ENCODE measurements at regions not wholly inside any gene's neighbourhood (a gene's known extent, or its start where the extent isn't known, plus 50 kb on each side); places are given as distances from the start of the nearest gene placed in this dataset.
"Not testable (repeated sequence)": the region's sequence is repeated elsewhere in the genome, so short reads cannot be mapped to it uniquely, and the experiment has no call there.

DNA sequence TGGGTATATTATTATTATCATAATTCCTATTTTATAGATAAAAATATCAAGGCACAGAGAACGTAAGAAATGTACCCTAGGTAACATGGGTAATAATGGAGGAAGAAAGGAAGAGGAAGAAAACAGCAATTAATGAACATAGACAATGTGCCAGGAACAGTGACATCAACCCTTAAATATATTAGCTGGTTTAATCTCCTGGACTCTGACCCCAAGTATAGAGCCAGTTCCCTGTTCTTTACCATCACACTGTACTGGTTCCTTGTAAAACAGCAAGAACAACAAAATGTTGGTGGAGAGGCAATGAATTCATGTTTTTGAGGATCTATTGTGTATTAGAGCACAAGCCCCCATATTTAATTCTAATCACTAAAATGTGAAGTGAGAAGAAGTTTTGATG is 192.1 kb downstream of the SMC2 start:
- DNase-seq, result no peak
- Mint-ChIP-seq H3K27me3 (ENCODE audit: low read depth in 3 of 3) (peaks cover 0 to 1% (median 0%) of the 10 kb centered on the region in 3 donors), H3K4me3 (no peak overlapping the region), H3K4me1 (no peaks in the 10 kb centered on the region), H3K9me3 (peaks cover 0 to 20% (median 6%) of the 10 kb centered on the region in 6 donors), H3K27ac (no peak overlapping the region), H3K36me3 (no peaks in the 10 kb centered on the region)

GRCh38 chr9:104286799-104287198 is 192.7 kb downstream of the SMC2 start:
- Mint-ChIP-seq H3K27me3 (ENCODE audit: low read depth in 3 of 3) (peaks cover 0 to 1% (median 0%) of the 10 kb centered on the region in 3 donors), H3K27ac (no peak overlapping the region), H3K36me3 (no peaks in the 10 kb centered on the region), H3K9me3 (peaks cover 0 to 15% (median 4%) of the 10 kb centered on the region in 6 donors), H3K4me3 (no peak overlapping the region), H3K4me1 (no peaks in the 10 kb centered on the region)
- DNase-seq, result no peak

GRCh38 chr9:104287253-104287878 is 193.3 kb downstream of the SMC2 start:
- no peak overlapping the region for H3K27ac Mint-ChIP-seq
- no peaks in the 10 kb centered on the region for H3K4me1 Mint-ChIP-seq
- no peak for DNase-seq
- no peaks in the 10 kb centered on the region for H3K36me3 Mint-ChIP-seq
- H3K9me3 Mint-ChIP-seq, result peaks cover 0 to 11% (median 3%) of the 10 kb centered on the region in 6 donors
- H3K27me3 Mint-ChIP-seq (ENCODE audit: low read depth in 3 of 3), result peaks cover 0 to 1% (median 0%) of the 10 kb centered on the region in 3 donors
- no peak overlapping the region for H3K4me3 Mint-ChIP-seq

- Mint-ChIP-seq H3K27me3 (ENCODE audit: low read depth in 3 of 3) (peaks cover 0 to 2% (median 0%) of the 10 kb centered on the region in 3 donors), H3K27ac (no peak overlapping the region), H3K4me3 (no peak overlapping the region), H3K36me3 (no peaks in the 10 kb centered on the region), H3K9me3 (peaks cover 0 to 13% (median 3%) of the 10 kb centered on the region in 6 donors), H3K4me1 (no peaks in the 10 kb centered on the region)
- DNase-seq, result no peak
Measured at GRCh38 chr9:104293877-104294276, 199.8 kb downstream of the SMC2 start.

- Mint-ChIP-seq H3K4me3 (no peak overlapping the region), H3K36me3 (no peaks in the 10 kb centered on the region), H3K9me3 (peaks cover 0 to 14% (median 10%) of the 10 kb centered on the region in 6 donors), H3K4me1 (no peaks in the 10 kb centered on the region), H3K27ac (no peak overlapping the region), H3K27me3 (ENCODE audit: low read depth in 3 of 3) (peaks cover 0 to 2% (median 0%) of the 10 kb centered on the region in 3 donors)
- DNase-seq, result no peak
Measured at GRCh38 chr9:104300124-104300523, 203.9 kb upstream of the OR13F1 start.

DNA sequence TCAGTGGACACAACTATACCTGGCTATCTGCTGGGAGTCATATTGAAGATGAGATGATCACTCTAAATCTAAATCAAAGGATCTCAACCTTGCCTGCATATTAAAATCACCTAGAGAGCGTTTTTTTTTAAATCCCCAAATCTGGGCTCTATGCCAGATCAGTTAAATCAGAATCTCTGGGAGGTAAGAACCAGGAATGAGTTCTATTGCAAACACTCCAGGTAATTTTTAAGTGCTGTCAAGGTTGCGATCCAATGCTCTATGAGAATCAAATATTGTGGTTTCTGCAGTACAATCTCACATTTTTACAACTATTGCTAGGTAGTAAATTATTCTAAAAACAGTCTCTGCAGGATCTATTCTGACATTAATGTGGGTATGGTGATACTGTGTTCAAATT is 202.3 kb upstream of the OR13F1 start:
- Mint-ChIP-seq H3K36me3 (no peaks in the 10 kb centered on the region), H3K4me3 (no peak overlapping the region), H3K27me3 (ENCODE audit: low read depth in 3 of 3) (peaks cover 0 to 3% (median 1%) of the 10 kb centered on the region in 3 donors), H3K9me3 (peaks cover 11 to 20% (median 15%) of the 10 kb centered on the region in 6 donors), H3K4me1 (no peaks in the 10 kb centered on the region), H3K27ac (no peak overlapping the region)
- no peak for DNase-seq

GRCh38 chr9:104302775-104303174 is 201.3 kb upstream of the OR13F1 start:
- no peak for DNase-seq
- Mint-ChIP-seq H3K27me3 (ENCODE audit: low read depth in 3 of 3) (peaks cover 0 to 3% (median 1%) of the 10 kb centered on the region in 3 donors), H3K4me3 (no peak overlapping the region), H3K4me1 (no peaks in the 10 kb centered on the region), H3K9me3 (peaks cover 15 to 30% (median 18%) of the 10 kb centered on the region in 6 donors), H3K27ac (no peak overlapping the region), H3K36me3 (no peaks in the 10 kb centered on the region)

GRCh38 chr9:104304925-104305324 is 199.1 kb upstream of the OR13F1 start:
- Mint-ChIP-seq H3K4me1 (no peaks in the 10 kb centered on the region), H3K36me3 (no peaks in the 10 kb centered on the region), H3K27me3 (ENCODE audit: low read depth in 3 of 3) (peaks cover 0 to 3% (median 1%) of the 10 kb centered on the region in 3 donors), H3K27ac (no peak overlapping the region), H3K4me3 (no peak overlapping the region), H3K9me3 (peaks cover 11 to 31% (median 23%) of the 10 kb centered on the region in 6 donors)
- no peak for DNase-seq

DNA sequence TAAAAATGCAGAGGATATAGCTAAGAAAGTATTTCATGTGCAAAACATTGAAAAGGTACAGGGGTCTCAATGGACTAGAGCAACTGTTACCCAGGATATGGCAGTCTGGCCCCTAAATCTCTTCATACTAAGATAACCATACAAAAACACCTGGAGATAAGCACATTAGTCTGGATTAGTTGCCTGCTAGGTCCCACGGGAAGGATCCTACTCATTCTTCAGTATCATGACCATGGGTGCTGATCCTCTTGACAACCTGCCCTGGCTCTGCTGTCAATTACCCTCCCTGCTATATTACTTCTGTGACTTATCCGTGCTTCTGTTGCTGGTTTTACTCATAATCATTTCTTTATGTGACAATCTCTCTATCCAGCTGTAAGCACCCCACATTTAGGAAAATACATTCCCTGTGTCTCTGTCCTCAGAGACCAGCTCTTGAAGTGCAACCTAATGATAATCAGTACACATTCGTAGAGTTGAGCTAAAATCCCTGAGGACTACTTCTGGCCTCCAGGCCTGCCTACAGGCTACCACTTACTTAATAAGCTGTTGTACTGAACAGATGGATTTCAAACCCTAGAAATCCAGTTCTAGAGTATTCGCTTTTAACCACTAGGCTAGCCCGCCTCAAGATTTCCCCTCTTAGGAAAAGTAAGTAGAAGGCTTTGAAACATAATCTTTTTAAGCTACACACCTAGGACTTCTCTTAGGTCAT is 190.5 kb upstream of the OR13F1 start:
- Mint-ChIP-seq H3K4me1 (no peaks in the 10 kb centered on the region), H3K36me3 (no peaks in the 10 kb centered on the region), H3K4me3 (no peak overlapping the region), H3K9me3 (peaks cover 0 to 9% (median 3%) of the 10 kb centered on the region in 6 donors), H3K27ac (no peak overlapping the region), H3K27me3 (ENCODE audit: low read depth in 3 of 3) (peaks cover 0 to 3% (median 0%) of the 10 kb centered on the region in 3 donors)
- DNase-seq, result no peak

DNA sequence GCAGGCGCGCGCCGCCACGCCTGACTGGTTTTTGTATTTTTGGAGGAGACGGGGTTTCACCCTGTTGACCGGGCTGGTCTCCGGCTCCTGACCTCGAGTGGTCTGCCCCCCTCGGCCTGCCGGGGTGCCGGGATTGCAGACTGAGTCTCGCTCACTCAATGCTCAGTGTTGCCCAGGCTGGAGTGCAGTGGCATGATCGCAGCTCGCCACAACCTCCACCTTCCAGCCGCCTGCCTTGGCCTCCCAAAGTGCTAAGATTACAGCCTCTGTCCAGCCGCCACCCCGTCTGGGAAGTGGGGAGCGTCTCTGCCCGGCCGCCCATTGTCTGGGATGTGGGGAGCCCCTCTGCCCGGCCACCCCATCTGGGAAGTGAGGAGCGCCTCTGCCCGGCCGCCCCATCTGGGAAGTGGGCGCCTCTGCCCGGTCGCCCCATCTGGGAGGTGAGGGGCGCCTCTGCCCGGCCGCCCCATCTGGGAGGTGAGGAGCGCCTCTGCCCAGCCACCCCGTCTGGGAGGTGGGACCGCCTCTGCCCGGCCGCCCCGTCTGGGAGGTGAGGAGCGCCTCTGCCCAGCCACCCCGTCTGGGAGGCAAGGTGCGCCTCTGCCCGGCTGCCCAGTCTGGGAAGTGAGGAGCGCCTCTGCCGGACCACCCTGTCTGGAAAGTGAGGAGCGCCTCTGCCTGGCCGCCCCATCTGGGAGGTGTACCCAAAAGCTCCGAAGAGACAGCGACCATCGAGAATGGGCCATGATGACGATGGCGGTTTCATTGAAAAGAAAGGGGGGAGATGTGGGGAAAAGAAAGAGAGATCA is 187.7 kb upstream of the OR13F1 start:
- DNase-seq; H3K4me3 Mint-ChIP-seq; H3K36me3 Mint-ChIP-seq; H3K27ac Mint-ChIP-seq; H3K4me1 Mint-ChIP-seq; H3K27me3 Mint-ChIP-seq (ENCODE audit: low read depth in 3 of 3): not testable (repeated sequence)
- H3K9me3 Mint-ChIP-seq, result peaks cover 0 to 17% (median 4%) of the 10 kb centered on the region in 6 donors

- peaks cover 0 to 17% (median 3%) of the 10 kb centered on the region in 6 donors for H3K9me3 Mint-ChIP-seq
- no peaks in the 10 kb centered on the region for H3K4me1 Mint-ChIP-seq
- no peak for DNase-seq
- no peaks in the 10 kb centered on the region for H3K36me3 Mint-ChIP-seq
- peaks cover 0 to 2% (median 1%) of the 10 kb centered on the region in 3 donors for H3K27me3 Mint-ChIP-seq (ENCODE audit: low read depth in 3 of 3)
- H3K4me3 Mint-ChIP-seq, result no peak overlapping the region
- no peak overlapping the region for H3K27ac Mint-ChIP-seq
Measured at GRCh38 chr9:104319198-104319597, 184.9 kb upstream of the OR13F1 start.

DNA sequence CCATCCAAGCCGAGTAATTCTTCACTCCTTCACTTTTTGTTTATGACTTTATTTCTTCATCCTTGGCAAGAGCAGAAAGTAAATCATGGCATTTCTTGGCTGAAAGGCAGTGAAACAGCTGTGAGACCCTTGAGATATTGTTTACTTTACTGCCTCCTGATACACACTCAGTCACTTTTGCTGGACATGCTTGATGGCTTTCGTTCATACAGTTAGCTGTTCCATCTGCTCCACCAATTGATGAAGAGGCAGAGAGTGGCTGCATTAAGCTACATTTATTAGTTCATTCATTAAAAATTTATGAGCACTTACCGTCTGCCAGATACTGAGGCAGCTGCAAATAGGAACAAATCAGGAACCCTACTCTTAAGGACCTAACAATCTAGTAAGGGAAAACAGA is 184.4 kb upstream of the OR13F1 start:
- Mint-ChIP-seq H3K36me3 (no peaks in the 10 kb centered on the region), H3K27ac (no peak overlapping the region), H3K4me3 (no peak overlapping the region), H3K9me3 (peaks cover 0 to 17% (median 3%) of the 10 kb centered on the region in 6 donors), H3K4me1 (no peaks in the 10 kb centered on the region), H3K27me3 (ENCODE audit: low read depth in 3 of 3) (peaks cover 0 to 2% (median 0%) of the 10 kb centered on the region in 3 donors)
- no peak for DNase-seq

DNA sequence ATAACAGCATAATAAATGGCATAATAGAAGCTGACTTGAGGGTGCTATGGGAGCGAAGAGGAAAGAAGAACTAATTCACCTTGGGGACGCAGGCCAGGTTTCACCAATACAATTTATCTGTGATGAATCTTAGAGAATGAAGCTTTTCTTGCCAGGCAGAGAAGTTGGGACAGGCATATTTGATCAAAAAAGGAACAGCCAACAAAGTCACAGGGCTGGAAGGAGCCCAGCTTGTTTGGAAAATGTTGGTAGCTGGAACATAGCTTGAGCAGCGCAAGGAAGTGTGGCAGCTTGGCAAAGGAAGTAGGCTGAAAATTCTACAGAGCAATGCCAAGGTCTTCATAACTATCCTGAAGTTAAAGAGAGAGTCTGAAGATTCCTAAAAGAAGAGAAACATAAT is 181.5 kb upstream of the OR13F1 start:
- H3K27ac Mint-ChIP-seq, result no peak overlapping the region
- H3K27me3 Mint-ChIP-seq (ENCODE audit: low read depth in 3 of 3), result peaks cover 0 to 2% (median 0%) of the 10 kb centered on the region in 3 donors
- DNase-seq, result no peak
- peaks cover 0 to 17% (median 4%) of the 10 kb centered on the region in 6 donors for H3K9me3 Mint-ChIP-seq
- H3K4me1 Mint-ChIP-seq, result no peaks in the 10 kb centered on the region
- no peaks in the 10 kb centered on the region for H3K36me3 Mint-ChIP-seq
- H3K4me3 Mint-ChIP-seq, result no peak overlapping the region

All from immature natural killer cell (primary cell).